D721Med (cell line): ENCODE measurements at regions not wholly inside any gene's neighbourhood (a gene's known extent, or its start where the extent isn't known, plus 50 kb on each side); places are given as distances from the start of the nearest gene placed in this dataset.

ENCODE experiments used
- DNase-seq: peaks from one replicate; pipeline ENCODE4 v3.0.0; 2011; ENCODE audit warnings: low spot score; ENCODE audit not compliant: insufficient read length
- FAIRE-seq: peaks from 2 replicates; lab custom pipeline; 2011; peaks lifted over from hg19 to GRCh38; lab: Jason Lieb, UNC
- CTCF ChIP-seq: IDR thresholded peaks from 2 replicates; pipeline ENCODE4 v1.5.1; 2012; ENCODE audit warnings: mild to moderate bottlenecking, control low read depth; ENCODE audit not compliant: insufficient read depth; ENCODE audit errors: missing control alignments

- DNase-seq (no peak), FAIRE-seq (no peak)
- no peak for TF ChIP-seq CTCF
Observed at GRCh38 chr14:85974602-85975001, 444.7 kb downstream of the FLRT2 start.

GRCh38 chr14:85963486-85963885 lies 433.5 kb downstream of the FLRT2 start:
- no peak for TF ChIP-seq CTCF
- FAIRE-seq = no peak
- no peak for DNase-seq

GRCh38 chr14:85960756-85961155 lies 430.8 kb downstream of the FLRT2 start:
- DNase-seq (no peak), FAIRE-seq (no peak)
- TF ChIP-seq CTCF = no peak

- TF ChIP-seq CTCF = no peak
- DNase-seq (no peak), FAIRE-seq (no peak)
Observed at GRCh38 chr14:85959063-85959462, 429.1 kb downstream of the FLRT2 start.

GRCh38 chr14:85958069-85958468 lies 428.1 kb downstream of the FLRT2 start:
- no peak for DNase-seq
- no peak for FAIRE-seq

GRCh38 chr14:85953265-85953664 lies 423.3 kb downstream of the FLRT2 start:
- no peak for FAIRE-seq
- TF ChIP-seq CTCF = no peak

More at GRCh38 chr14:85958069-85958468, 428.1 kb downstream of the FLRT2 start:
- no peak for TF ChIP-seq CTCF

GRCh38 chr14:85948153-85948552 lies 418.2 kb downstream of the FLRT2 start:
- no peak for FAIRE-seq
- TF ChIP-seq CTCF = no peak
- DNase-seq = no peak

More at GRCh38 chr14:85953265-85953664, 423.3 kb downstream of the FLRT2 start:
- no peak for DNase-seq
